ENCODE measurements at regions not wholly inside any gene's neighbourhood (a gene's known extent, or its start where the extent isn't known, plus 50 kb on each side); places are given as distances from the start of the nearest gene placed in this dataset.
"Not testable (repeated sequence)": the region's sequence is repeated elsewhere in the genome, so short reads cannot be mapped to it uniquely, and the experiment has no call there.

GRCh38 chr14:66009089-66009488, 477.1 kb upstream of the CCDC196 start:
- no peaks in the 10 kb centered on the region for H3K36me3 ChIP-seq (ENCODE audit: insufficient read depth, low read length)
- no peaks in the 10 kb centered on the region for H3K27me3 ChIP-seq (ENCODE audit: insufficient read depth, low read length)
- H3K4me3 ChIP-seq (ENCODE audit: low read depth, low read length): no peak overlapping the region
- no peak overlapping the region for H3K27ac ChIP-seq (ENCODE audit: low read depth, low read length)
- H3K4me1 ChIP-seq (ENCODE audit: control insufficient read depth, insufficient read depth, low read length, unreplicated experiment): no peaks in the 10 kb centered on the region
- no peak overlapping the region for H2AFZ ChIP-seq (ENCODE audit: low read length, unreplicated experiment)
- H3K79me2 ChIP-seq (ENCODE audit: control insufficient read depth, insufficient read depth, low read length, unreplicated experiment): no peaks in the 10 kb centered on the region

GRCh38 chr14:66010695-66011094, 475.5 kb upstream of the CCDC196 start:
- H3K36me3 ChIP-seq (ENCODE audit: insufficient read depth, low read length): no peaks in the 10 kb centered on the region
- H3K79me2 ChIP-seq (ENCODE audit: control insufficient read depth, insufficient read depth, low read length, unreplicated experiment): no peaks in the 10 kb centered on the region
- H3K4me3 ChIP-seq (ENCODE audit: low read depth, low read length): no peak overlapping the region
- no peaks in the 10 kb centered on the region for H3K4me1 ChIP-seq (ENCODE audit: control insufficient read depth, insufficient read depth, low read length, unreplicated experiment)
- no peak overlapping the region for H3K27ac ChIP-seq (ENCODE audit: low read depth, low read length)
- H3K27me3 ChIP-seq (ENCODE audit: insufficient read depth, low read length): no peaks in the 10 kb centered on the region
- H2AFZ ChIP-seq (ENCODE audit: low read length, unreplicated experiment): no peak overlapping the region

GRCh38 chr14:66011855-66012254, 474.3 kb upstream of the CCDC196 start:
- Histone ChIP-seq H3K27me3 (ENCODE audit: insufficient read depth, low read length) (no peaks in the 10 kb centered on the region), H2AFZ (ENCODE audit: low read length, unreplicated experiment) (no peak overlapping the region), H3K27ac (ENCODE audit: low read depth, low read length) (no peak overlapping the region), H3K79me2 (ENCODE audit: control insufficient read depth, insufficient read depth, low read length, unreplicated experiment) (no peaks in the 10 kb centered on the region), H3K36me3 (ENCODE audit: insufficient read depth, low read length) (no peaks in the 10 kb centered on the region), H3K4me1 (ENCODE audit: control insufficient read depth, insufficient read depth, low read length, unreplicated experiment) (no peaks in the 10 kb centered on the region), H3K4me3 (ENCODE audit: low read depth, low read length) (no peak overlapping the region)

GRCh38 chr14:66013607-66014006, 472.6 kb upstream of the CCDC196 start:
- H3K79me2 ChIP-seq (ENCODE audit: control insufficient read depth, insufficient read depth, low read length, unreplicated experiment); H3K27me3 ChIP-seq (ENCODE audit: insufficient read depth, low read length); H3K27ac ChIP-seq (ENCODE audit: low read depth, low read length); H3K4me1 ChIP-seq (ENCODE audit: control insufficient read depth, insufficient read depth, low read length, unreplicated experiment); H2AFZ ChIP-seq (ENCODE audit: low read length, unreplicated experiment); H3K4me3 ChIP-seq (ENCODE audit: low read depth, low read length); H3K36me3 ChIP-seq (ENCODE audit: insufficient read depth, low read length): not testable (repeated sequence)

GRCh38 chr14:66015071-66015780, 470.9 kb upstream of the CCDC196 start:
- no peak overlapping the region for H3K27ac ChIP-seq (ENCODE audit: low read depth, low read length)
- H3K4me3 ChIP-seq (ENCODE audit: low read depth, low read length): no peak overlapping the region
- no peaks in the 10 kb centered on the region for H3K4me1 ChIP-seq (ENCODE audit: control insufficient read depth, insufficient read depth, low read length, unreplicated experiment)
- no peaks in the 10 kb centered on the region for H3K36me3 ChIP-seq (ENCODE audit: insufficient read depth, low read length)
- no peaks in the 10 kb centered on the region for H3K79me2 ChIP-seq (ENCODE audit: control insufficient read depth, insufficient read depth, low read length, unreplicated experiment)
- no peak overlapping the region for H2AFZ ChIP-seq (ENCODE audit: low read length, unreplicated experiment)
- no peaks in the 10 kb centered on the region for H3K27me3 ChIP-seq (ENCODE audit: insufficient read depth, low read length)

GRCh38 chr14:66017927-66018326, 468.2 kb upstream of the CCDC196 start:
- no peak overlapping the region for H3K27ac ChIP-seq (ENCODE audit: low read depth, low read length)
- no peaks in the 10 kb centered on the region for H3K4me1 ChIP-seq (ENCODE audit: control insufficient read depth, insufficient read depth, low read length, unreplicated experiment)
- H2AFZ ChIP-seq (ENCODE audit: low read length, unreplicated experiment): no peak overlapping the region
- H3K36me3 ChIP-seq (ENCODE audit: insufficient read depth, low read length): no peaks in the 10 kb centered on the region
- H3K4me3 ChIP-seq (ENCODE audit: low read depth, low read length): no peak overlapping the region
- no peaks in the 10 kb centered on the region for H3K79me2 ChIP-seq (ENCODE audit: control insufficient read depth, insufficient read depth, low read length, unreplicated experiment)
- H3K27me3 ChIP-seq (ENCODE audit: insufficient read depth, low read length): no peaks in the 10 kb centered on the region

- Histone ChIP-seq H3K4me1 (ENCODE audit: control insufficient read depth, insufficient read depth, low read length, unreplicated experiment) (no peaks in the 10 kb centered on the region), H3K79me2 (ENCODE audit: control insufficient read depth, insufficient read depth, low read length, unreplicated experiment) (no peaks in the 10 kb centered on the region), H3K27me3 (ENCODE audit: insufficient read depth, low read length) (no peaks in the 10 kb centered on the region), H3K4me3 (ENCODE audit: low read depth, low read length) (no peak overlapping the region), H3K27ac (ENCODE audit: low read depth, low read length) (no peak overlapping the region), H2AFZ (ENCODE audit: low read length, unreplicated experiment) (no peak overlapping the region), H3K36me3 (ENCODE audit: insufficient read depth, low read length) (no peaks in the 10 kb centered on the region)
Observed at GRCh38 chr14:66022526-66022925, 463.6 kb upstream of the CCDC196 start.

GRCh38 chr14:66025779-66026178, 460.4 kb upstream of the CCDC196 start:
- H3K4me3 ChIP-seq (ENCODE audit: low read depth, low read length): no peak overlapping the region
- H2AFZ ChIP-seq (ENCODE audit: low read length, unreplicated experiment): no peak overlapping the region
- no peaks in the 10 kb centered on the region for H3K27me3 ChIP-seq (ENCODE audit: insufficient read depth, low read length)
- no peaks in the 10 kb centered on the region for H3K36me3 ChIP-seq (ENCODE audit: insufficient read depth, low read length)
- H3K27ac ChIP-seq (ENCODE audit: low read depth, low read length): no peak overlapping the region
- no peaks in the 10 kb centered on the region for H3K79me2 ChIP-seq (ENCODE audit: control insufficient read depth, insufficient read depth, low read length, unreplicated experiment)
- H3K4me1 ChIP-seq (ENCODE audit: control insufficient read depth, insufficient read depth, low read length, unreplicated experiment): no peaks in the 10 kb centered on the region

- not testable (repeated sequence) for H3K27me3 ChIP-seq (ENCODE audit: insufficient read depth, low read length); H3K36me3 ChIP-seq (ENCODE audit: insufficient read depth, low read length); H3K4me1 ChIP-seq (ENCODE audit: control insufficient read depth, insufficient read depth, low read length, unreplicated experiment); H2AFZ ChIP-seq (ENCODE audit: low read length, unreplicated experiment); H3K79me2 ChIP-seq (ENCODE audit: control insufficient read depth, insufficient read depth, low read length, unreplicated experiment); H3K4me3 ChIP-seq (ENCODE audit: low read depth, low read length); H3K27ac ChIP-seq (ENCODE audit: low read depth, low read length)
Observed at GRCh38 chr14:66031981-66032380, 454.2 kb upstream of the CCDC196 start.

- no peak overlapping the region for H3K27ac ChIP-seq (ENCODE audit: low read depth, low read length)
- no peak overlapping the region for H2AFZ ChIP-seq (ENCODE audit: low read length, unreplicated experiment)
- no peak overlapping the region for H3K4me3 ChIP-seq (ENCODE audit: low read depth, low read length)
- H3K27me3 ChIP-seq (ENCODE audit: insufficient read depth, low read length): no peaks in the 10 kb centered on the region
- H3K36me3 ChIP-seq (ENCODE audit: insufficient read depth, low read length): no peaks in the 10 kb centered on the region
- no peaks in the 10 kb centered on the region for H3K79me2 ChIP-seq (ENCODE audit: control insufficient read depth, insufficient read depth, low read length, unreplicated experiment)
- no peaks in the 10 kb centered on the region for H3K4me1 ChIP-seq (ENCODE audit: control insufficient read depth, insufficient read depth, low read length, unreplicated experiment)
Observed at GRCh38 chr14:66032800-66033199, 453.4 kb upstream of the CCDC196 start.

GRCh38 chr14:66036547-66036946, 449.6 kb upstream of the CCDC196 start:
- no peak overlapping the region for H2AFZ ChIP-seq (ENCODE audit: low read length, unreplicated experiment)
- no peak overlapping the region for H3K27ac ChIP-seq (ENCODE audit: low read depth, low read length)
- no peaks in the 10 kb centered on the region for H3K79me2 ChIP-seq (ENCODE audit: control insufficient read depth, insufficient read depth, low read length, unreplicated experiment)
- H3K36me3 ChIP-seq (ENCODE audit: insufficient read depth, low read length): no peaks in the 10 kb centered on the region
- H3K4me3 ChIP-seq (ENCODE audit: low read depth, low read length): no peak overlapping the region
- H3K27me3 ChIP-seq (ENCODE audit: insufficient read depth, low read length): no peaks in the 10 kb centered on the region
- H3K4me1 ChIP-seq (ENCODE audit: control insufficient read depth, insufficient read depth, low read length, unreplicated experiment): no peaks in the 10 kb centered on the region

All from ACC112 (cell line).